ENCODE measurements at regions not wholly inside any gene's neighbourhood (a gene's known extent, or its start where the extent isn't known, plus 50 kb on each side); places are given as distances from the start of the nearest gene placed in this dataset.

- H3K4me3 ChIP-seq (IDR thresholded peaks at IDR 0.05; ENCODE audit: insufficient read depth, low read depth, low read length), result no peak overlapping the region
- no peak overlapping the region for H3K4me2 ChIP-seq
- H2AFZ ChIP-seq (ENCODE audit: low read depth), result no peak overlapping the region
- H4K20me1 ChIP-seq (ENCODE audit: insufficient read depth), result no peaks in the 10 kb centered on the region
- H3K36me3 ChIP-seq (ENCODE audit: insufficient read depth), result no peaks in the 10 kb centered on the region
- H3K4me1 ChIP-seq (ENCODE audit: low read depth, poor library complexity, severe bottlenecking), result no peaks in the 10 kb centered on the region
- H3K27ac ChIP-seq, result no peak overlapping the region
- no peak for TF ChIP-seq CTCF (conservative IDR thresholded peaks at IDR 0.05; ENCODE audit: low read depth, low read length)
- no peaks in the 10 kb centered on the region for H3K27me3 ChIP-seq (ENCODE audit: insufficient read depth, low read depth)
- no peaks in the 10 kb centered on the region for H3K79me2 ChIP-seq (ENCODE audit: insufficient read depth, low read depth)
- H3K9ac ChIP-seq, result no peak overlapping the region
Measured at GRCh38 chr3:70822669-70823068, 510.2 kb upstream of the MDFIC2 start.

GRCh38 chr3:70821602-70822001, 509.2 kb upstream of the MDFIC2 start:
- H3K4me3 ChIP-seq (IDR thresholded peaks at IDR 0.05; ENCODE audit: insufficient read depth, low read depth, low read length), result no peak overlapping the region
- no peak overlapping the region for H3K4me2 ChIP-seq
- H3K27me3 ChIP-seq (ENCODE audit: insufficient read depth, low read depth), result no peaks in the 10 kb centered on the region
- H3K4me1 ChIP-seq (ENCODE audit: low read depth, poor library complexity, severe bottlenecking), result no peaks in the 10 kb centered on the region
- H3K27ac ChIP-seq, result no peak overlapping the region
- no peaks in the 10 kb centered on the region for H3K36me3 ChIP-seq (ENCODE audit: insufficient read depth)
- TF ChIP-seq CTCF (conservative IDR thresholded peaks at IDR 0.05; ENCODE audit: low read depth, low read length), result no peak
- no peaks in the 10 kb centered on the region for H4K20me1 ChIP-seq (ENCODE audit: insufficient read depth)
- H3K9ac ChIP-seq, result no peak overlapping the region
- no peaks in the 10 kb centered on the region for H3K79me2 ChIP-seq (ENCODE audit: insufficient read depth, low read depth)
- H2AFZ ChIP-seq (ENCODE audit: low read depth), result no peak overlapping the region

GRCh38 chr3:70820397-70820796, 508.0 kb upstream of the MDFIC2 start:
- no peak overlapping the region for H3K4me2 ChIP-seq
- no peak overlapping the region for H3K9ac ChIP-seq
- H3K27me3 ChIP-seq (ENCODE audit: insufficient read depth, low read depth), result no peaks in the 10 kb centered on the region
- no peak overlapping the region for H3K4me3 ChIP-seq (IDR thresholded peaks at IDR 0.05; ENCODE audit: insufficient read depth, low read depth, low read length)
- no peaks in the 10 kb centered on the region for H3K36me3 ChIP-seq (ENCODE audit: insufficient read depth)
- no peaks in the 10 kb centered on the region for H3K4me1 ChIP-seq (ENCODE audit: low read depth, poor library complexity, severe bottlenecking)
- H2AFZ ChIP-seq (ENCODE audit: low read depth), result no peak overlapping the region
- no peak overlapping the region for H3K27ac ChIP-seq
- H4K20me1 ChIP-seq (ENCODE audit: insufficient read depth), result no peaks in the 10 kb centered on the region
- no peaks in the 10 kb centered on the region for H3K79me2 ChIP-seq (ENCODE audit: insufficient read depth, low read depth)
- no peak for TF ChIP-seq CTCF (conservative IDR thresholded peaks at IDR 0.05; ENCODE audit: low read depth, low read length)

- no peaks in the 10 kb centered on the region for H3K36me3 ChIP-seq (ENCODE audit: insufficient read depth)
- no peaks in the 10 kb centered on the region for H3K27me3 ChIP-seq (ENCODE audit: insufficient read depth, low read depth)
- no peak overlapping the region for H3K27ac ChIP-seq
- no peak for TF ChIP-seq CTCF (conservative IDR thresholded peaks at IDR 0.05; ENCODE audit: low read depth, low read length)
- H2AFZ ChIP-seq (ENCODE audit: low read depth), result no peak overlapping the region
- no peaks in the 10 kb centered on the region for H3K79me2 ChIP-seq (ENCODE audit: insufficient read depth, low read depth)
- no peaks in the 10 kb centered on the region for H3K4me1 ChIP-seq (ENCODE audit: low read depth, poor library complexity, severe bottlenecking)
- no peak overlapping the region for H3K4me3 ChIP-seq (IDR thresholded peaks at IDR 0.05; ENCODE audit: insufficient read depth, low read depth, low read length)
- no peak overlapping the region for H3K4me2 ChIP-seq
- no peaks in the 10 kb centered on the region for H4K20me1 ChIP-seq (ENCODE audit: insufficient read depth)
- no peak overlapping the region for H3K9ac ChIP-seq
Measured at GRCh38 chr3:70818145-70818544, 505.7 kb upstream of the MDFIC2 start.

- Histone ChIP-seq H3K79me2 (ENCODE audit: insufficient read depth, low read depth) (no peaks in the 10 kb centered on the region), H3K27ac (no peak overlapping the region), H3K9ac (no peak overlapping the region), H4K20me1 (ENCODE audit: insufficient read depth) (no peaks in the 10 kb centered on the region), H3K36me3 (ENCODE audit: insufficient read depth) (no peaks in the 10 kb centered on the region), H2AFZ (ENCODE audit: low read depth) (no peak overlapping the region), H3K27me3 (ENCODE audit: insufficient read depth, low read depth) (no peaks in the 10 kb centered on the region), H3K4me2 (no peak overlapping the region), H3K4me1 (ENCODE audit: low read depth, poor library complexity, severe bottlenecking) (no peaks in the 10 kb centered on the region), H3K4me3 (IDR thresholded peaks at IDR 0.05; ENCODE audit: insufficient read depth, low read depth, low read length) (no peak overlapping the region)
- TF ChIP-seq CTCF (conservative IDR thresholded peaks at IDR 0.05; ENCODE audit: low read depth, low read length), result no peak
Measured at GRCh38 chr3:70816346-70816745, 503.9 kb upstream of the MDFIC2 start.
